OCI-LY1 (cell line): ENCODE measurements at regions not wholly inside any gene's neighbourhood (a gene's known extent, or its start where the extent isn't known, plus 50 kb on each side); places are given as distances from the start of the nearest gene placed in this dataset.

Experiments
- H2AFZ ChIP-seq: fragments of 200-600 bp; sonication (generic), shearing (Covaris generic); 2 replicates; pipeline ENCODE4 v1.6.0; 2014; ENCODE audit warnings: antibody characterized with exemption, mild to moderate bottlenecking, low read length
- H3F3A ChIP-seq: fragments of 200-600 bp; sonication (generic), shearing (Covaris generic); 2 replicates; pipeline ENCODE4 v1.6.0; 2014; ENCODE audit warnings: mild to moderate bottlenecking, antibody characterized with exemption, low read length, moderate library complexity; ENCODE audit not compliant: insufficient read depth
- H3K27ac ChIP-seq: fragments of 200-600 bp; sonication (generic); 2 replicates; pipeline ENCODE4 v1.5.1; 2014; ENCODE audit warnings: low read length, mixed run types, mild to moderate bottlenecking, low read depth; ENCODE audit not compliant: poor library complexity, severe bottlenecking
- H3K27me3 ChIP-seq: fragments of 200-600 bp; sonication (generic); 2 replicates; pipeline ENCODE4 v1.6.0; 2014; ENCODE audit warnings: antibody characterized with exemption, mild to moderate bottlenecking, low read length, moderate library complexity; ENCODE audit not compliant: insufficient read depth
- H3K36me3 ChIP-seq: fragments of 200-600 bp; sonication (generic); 2 replicates; pipeline ENCODE4 v1.6.1; 2014; ENCODE audit warnings: mild to moderate bottlenecking, antibody characterized with exemption, low read length, moderate library complexity, mixed read lengths; ENCODE audit not compliant: insufficient read depth
- H3K4me1 ChIP-seq: fragments of 200-600 bp; sonication (generic); 2 replicates; pipeline ENCODE4 v1.5.1; 2014; ENCODE audit warnings: mild to moderate bottlenecking, low read length, moderate library complexity; ENCODE audit not compliant: insufficient read depth, severe bottlenecking
- H3K4me2 ChIP-seq: fragments of 200-600 bp; sonication (generic), shearing (Covaris generic); 2 replicates; pipeline ENCODE4 v1.6.1; 2014; ENCODE audit warnings: low read length
- H3K4me3 ChIP-seq: fragments of 200-600 bp; sonication (generic); 2 replicates; pipeline ENCODE4 v1.5.1; 2014; ENCODE audit warnings: low read length, low read depth, mild to moderate bottlenecking, mixed read lengths; ENCODE audit not compliant: poor library complexity, severe bottlenecking
- H3K79me2 ChIP-seq: fragments of 200-600 bp; shearing (Covaris generic); 2 replicates; pipeline ENCODE4 v1.6.1; 2016; ENCODE audit warnings: mixed run types, low read length, mixed read lengths; ENCODE audit not compliant: insufficient read depth
- H3K9ac ChIP-seq: fragments of 200-600 bp; sonication (generic), shearing (Covaris generic); 2 replicates; pipeline ENCODE4 v1.6.1; 2014; ENCODE audit warnings: mild to moderate bottlenecking, low read length, mixed read lengths
- H3K9me2 ChIP-seq: fragments of 200-600 bp; sonication (generic), shearing (Covaris generic); 2 replicates; pipeline ENCODE4 v1.6.1; 2014; ENCODE audit warnings: low read depth, mild to moderate bottlenecking, low read length, mixed read lengths
- H3K9me3 ChIP-seq: fragments of 200-600 bp; shearing (Covaris generic); 2 replicates; pipeline ENCODE4 v1.6.1; 2014; ENCODE audit warnings: low read length, mixed read lengths
- H4K20me1 ChIP-seq: fragments of 200-600 bp; sonication (generic), shearing (Covaris generic); 2 replicates; pipeline ENCODE4 v1.6.0; 2016; ENCODE audit warnings: mild to moderate bottlenecking, low read length; ENCODE audit not compliant: insufficient read depth
- EZH2 ChIP-seq: fragments of 200-600 bp; sonication (generic), shearing (Covaris generic); IDR thresholded peaks from 2 replicates; pipeline ENCODE4 v1.8.0; 2017; ENCODE audit warnings: borderline replicate concordance, mixed run types, mild to moderate bottlenecking, antibody characterized with exemption, low read length, moderate library complexity, mixed read lengths
- TF ChIP-seq, protein P1 (sequence below): fragments of 200-600 bp; sonication (generic), shearing (Covaris generic); IDR thresholded peaks from 2 replicates; pipeline ENCODE4 v1.5.1; 2017; ENCODE audit warnings: mild to moderate bottlenecking, antibody characterized with exemption, low read length, moderate library complexity, mixed read lengths

DNA sequence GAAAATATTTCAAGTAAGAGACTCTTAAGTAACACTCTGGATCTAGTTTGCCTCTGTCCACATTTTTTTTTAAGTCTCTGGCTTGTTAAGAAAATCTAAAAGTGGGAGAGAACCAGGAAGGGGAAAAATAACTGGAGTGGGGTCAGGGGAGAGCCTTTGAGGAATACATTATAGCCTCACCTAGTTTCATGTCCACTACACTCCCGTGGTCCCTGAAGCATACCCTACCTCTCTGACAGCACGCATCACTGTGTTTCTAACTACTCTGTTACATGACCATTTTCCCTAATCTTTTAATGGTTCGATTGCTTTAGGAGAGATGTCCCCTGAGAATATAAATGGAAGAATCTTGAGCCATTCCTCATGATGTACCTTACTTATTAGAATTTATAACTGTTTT, 318.3 kb downstream of the TMEM167A start:
- Histone ChIP-seq H4K20me1 (no peaks in the 10 kb centered on the region), H3K27ac (no peak overlapping the region), H3K4me2 (no peak overlapping the region)

DNA sequence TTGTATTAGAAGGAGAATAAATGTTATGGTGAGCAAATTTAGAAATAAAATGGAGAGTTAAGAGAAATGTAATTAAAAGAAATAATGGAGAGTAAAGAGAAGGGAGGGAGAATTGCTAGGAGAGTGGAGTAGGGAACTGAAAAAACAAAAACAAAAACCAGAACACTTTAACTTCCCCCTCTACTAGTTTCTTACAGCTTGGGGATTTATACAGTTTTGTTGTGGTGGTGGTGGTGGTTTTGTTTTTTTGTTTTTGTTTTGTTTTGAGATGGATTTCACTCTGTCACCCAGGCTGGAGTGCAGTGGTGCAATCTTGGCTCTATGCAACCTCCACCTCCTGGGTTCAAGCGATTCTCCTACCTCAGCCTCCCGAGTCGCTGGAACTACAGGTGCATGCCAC, 322.4 kb downstream of the TMEM167A start:
- no peaks in the 10 kb centered on the region for H3K9me2 ChIP-seq
- H3K9ac ChIP-seq = no peak overlapping the region
- H3K4me2 ChIP-seq = no peak overlapping the region
- no peak overlapping the region for H2AFZ ChIP-seq
- H3K4me3 ChIP-seq = no peak overlapping the region
- no peaks in the 10 kb centered on the region for H3K9me3 ChIP-seq
- TF ChIP-seq, protein P1, sequence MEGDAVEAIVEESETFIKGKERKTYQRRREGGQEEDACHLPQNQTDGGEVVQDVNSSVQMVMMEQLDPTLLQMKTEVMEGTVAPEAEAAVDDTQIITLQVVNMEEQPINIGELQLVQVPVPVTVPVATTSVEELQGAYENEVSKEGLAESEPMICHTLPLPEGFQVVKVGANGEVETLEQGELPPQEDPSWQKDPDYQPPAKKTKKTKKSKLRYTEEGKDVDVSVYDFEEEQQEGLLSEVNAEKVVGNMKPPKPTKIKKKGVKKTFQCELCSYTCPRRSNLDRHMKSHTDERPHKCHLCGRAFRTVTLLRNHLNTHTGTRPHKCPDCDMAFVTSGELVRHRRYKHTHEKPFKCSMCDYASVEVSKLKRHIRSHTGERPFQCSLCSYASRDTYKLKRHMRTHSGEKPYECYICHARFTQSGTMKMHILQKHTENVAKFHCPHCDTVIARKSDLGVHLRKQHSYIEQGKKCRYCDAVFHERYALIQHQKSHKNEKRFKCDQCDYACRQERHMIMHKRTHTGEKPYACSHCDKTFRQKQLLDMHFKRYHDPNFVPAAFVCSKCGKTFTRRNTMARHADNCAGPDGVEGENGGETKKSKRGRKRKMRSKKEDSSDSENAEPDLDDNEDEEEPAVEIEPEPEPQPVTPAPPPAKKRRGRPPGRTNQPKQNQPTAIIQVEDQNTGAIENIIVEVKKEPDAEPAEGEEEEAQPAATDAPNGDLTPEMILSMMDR = no peak
- TF ChIP-seq EZH2 = no peak
- no peak overlapping the region for H3K27ac ChIP-seq
- no peaks in the 10 kb centered on the region for H3K36me3 ChIP-seq
- H3F3A ChIP-seq = no peaks in the 10 kb centered on the region
- no peaks in the 10 kb centered on the region for H3K4me1 ChIP-seq
- H3K27me3 ChIP-seq = no peaks in the 10 kb centered on the region
- no peaks in the 10 kb centered on the region for H3K79me2 ChIP-seq
- H4K20me1 ChIP-seq = no peaks in the 10 kb centered on the region

More for the DNA sequence above, 318.3 kb downstream of the TMEM167A start:
- no peak overlapping the region for H2AFZ ChIP-seq
- H3F3A ChIP-seq = no peaks in the 10 kb centered on the region
- H3K9ac ChIP-seq = no peak overlapping the region
- no peaks in the 10 kb centered on the region for H3K79me2 ChIP-seq
- TF ChIP-seq EZH2 = no peak
- TF ChIP-seq, protein P1 = no peak
- no peaks in the 10 kb centered on the region for H3K9me3 ChIP-seq
- no peaks in the 10 kb centered on the region for H3K36me3 ChIP-seq
- no peaks in the 10 kb centered on the region for H3K9me2 ChIP-seq
- H3K4me1 ChIP-seq = no peaks in the 10 kb centered on the region
- no peaks in the 10 kb centered on the region for H3K27me3 ChIP-seq
- H3K4me3 ChIP-seq = no peak overlapping the region

DNA sequence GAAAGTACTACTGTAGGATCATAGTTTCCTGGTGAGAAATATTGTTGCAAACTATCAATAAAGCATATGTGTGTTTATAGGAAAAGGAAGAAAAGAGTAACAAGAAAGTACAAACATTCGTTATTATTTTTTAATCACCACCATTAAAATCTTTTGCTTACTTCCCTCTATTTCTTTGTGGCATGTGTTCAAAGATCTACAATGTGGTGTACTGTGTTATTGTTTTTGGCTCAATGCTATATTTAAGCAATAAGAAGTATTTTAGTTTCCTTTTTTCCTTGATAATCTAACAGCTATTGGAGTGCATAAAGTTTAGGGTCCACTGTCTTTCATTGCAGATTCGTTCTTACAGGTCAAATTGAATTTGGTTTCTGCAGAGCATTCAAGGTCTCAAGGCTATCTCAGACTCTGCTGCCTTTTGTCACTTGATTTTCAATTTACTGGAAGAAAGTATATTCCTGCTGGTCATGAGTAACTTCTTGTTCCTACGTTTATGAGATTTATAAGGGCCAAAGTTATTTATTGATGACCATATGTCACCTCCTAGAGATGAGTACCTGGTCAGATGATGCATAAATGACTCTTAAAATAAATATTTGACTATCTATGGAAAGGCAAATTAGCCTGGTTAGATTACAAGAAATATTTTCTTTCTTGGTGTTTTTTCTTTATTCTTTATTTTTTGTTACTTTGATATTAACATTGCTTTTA, 323.0 kb downstream of the TMEM167A start:
- TF ChIP-seq, protein P1 = no peak
- TF ChIP-seq EZH2 = no peak
- H3K9ac ChIP-seq = no peak overlapping the region

More for the DNA sequence above, 323.0 kb downstream of the TMEM167A start:
- H3K79me2 ChIP-seq = no peaks in the 10 kb centered on the region
- no peak overlapping the region for H3K4me2 ChIP-seq
- H2AFZ ChIP-seq = no peak overlapping the region
- H3K9me2 ChIP-seq = no peaks in the 10 kb centered on the region
- H3K4me3 ChIP-seq = no peak overlapping the region
- no peaks in the 10 kb centered on the region for H3K36me3 ChIP-seq
- no peaks in the 10 kb centered on the region for H3F3A ChIP-seq
- H3K27me3 ChIP-seq = no peaks in the 10 kb centered on the region
- no peaks in the 10 kb centered on the region for H3K9me3 ChIP-seq
- no peaks in the 10 kb centered on the region for H4K20me1 ChIP-seq
- no peak overlapping the region for H3K27ac ChIP-seq
- H3K4me1 ChIP-seq = no peaks in the 10 kb centered on the region
